Hippocampal formation (tissue), 2 donors: ENCODE measurements at regions not wholly inside any gene's neighbourhood (a gene's known extent, or its start where the extent isn't known, plus 50 kb on each side); places are given as distances from the start of the nearest gene placed in this dataset.

Source experiments
- DNase-seq, 2 donors: peaks; one replicate each; lab custom pipeline; 2025; lab: John Stamatoyannopoulos, UW

DNA sequence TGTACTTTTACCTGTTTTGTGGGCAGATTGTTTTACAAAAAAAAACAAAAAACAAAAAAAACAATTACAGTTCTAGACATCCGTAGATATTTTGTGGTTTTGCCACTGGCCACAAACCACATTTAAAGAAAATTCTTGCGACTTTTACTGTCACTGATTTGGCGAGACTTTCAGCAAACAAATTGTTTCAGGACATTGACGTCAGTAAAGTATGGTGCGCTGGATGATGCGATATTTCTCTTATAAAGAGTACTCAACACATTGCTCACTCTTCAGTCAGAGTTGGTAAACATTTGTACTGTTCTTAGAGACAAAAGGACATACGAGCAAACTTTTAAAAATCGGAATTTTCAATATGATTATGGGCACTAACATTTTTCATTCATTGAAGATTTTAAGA lies 229.8 kb downstream of the HAO1 start:
- DNase-seq: no peak

DNA sequence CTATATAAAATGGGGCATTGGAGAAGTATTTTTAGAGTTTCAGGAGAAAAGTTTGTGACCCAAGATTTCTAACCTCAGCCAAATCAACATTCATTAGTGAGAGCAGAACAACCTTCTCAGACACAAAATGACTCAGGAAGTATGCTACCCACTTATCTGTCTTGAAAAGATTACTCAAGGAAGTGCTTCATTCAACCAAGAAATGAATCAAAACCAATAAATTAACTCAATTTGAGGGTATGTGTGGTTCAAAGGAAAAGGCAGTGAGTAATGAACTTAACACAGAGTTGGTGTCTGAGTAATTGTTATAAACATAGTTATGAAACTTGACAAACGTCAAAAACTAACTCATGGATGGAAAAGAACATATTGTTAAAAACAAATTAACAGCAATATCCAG lies 227.6 kb downstream of the HAO1 start:
- DNase-seq: no peak

DNA sequence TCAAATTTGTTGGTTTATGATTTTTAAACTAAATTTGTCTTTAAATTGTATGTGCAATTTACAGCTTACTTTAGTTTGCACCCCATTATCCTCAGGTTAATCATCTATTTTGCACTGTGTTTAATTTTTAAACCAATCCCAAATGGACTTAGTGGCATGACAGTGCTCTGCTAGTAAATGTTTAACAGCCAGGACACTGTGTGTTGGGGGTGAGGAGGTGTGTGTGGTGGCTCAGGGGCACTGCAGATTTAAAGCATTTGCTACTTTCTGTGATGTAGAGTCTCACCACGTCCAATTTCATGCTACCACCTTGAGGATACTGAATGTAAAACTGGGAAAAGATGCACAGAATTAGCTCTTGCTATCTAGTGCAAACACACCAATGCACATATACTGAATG lies 225.7 kb downstream of the HAO1 start:
- no peak for DNase-seq

DNA sequence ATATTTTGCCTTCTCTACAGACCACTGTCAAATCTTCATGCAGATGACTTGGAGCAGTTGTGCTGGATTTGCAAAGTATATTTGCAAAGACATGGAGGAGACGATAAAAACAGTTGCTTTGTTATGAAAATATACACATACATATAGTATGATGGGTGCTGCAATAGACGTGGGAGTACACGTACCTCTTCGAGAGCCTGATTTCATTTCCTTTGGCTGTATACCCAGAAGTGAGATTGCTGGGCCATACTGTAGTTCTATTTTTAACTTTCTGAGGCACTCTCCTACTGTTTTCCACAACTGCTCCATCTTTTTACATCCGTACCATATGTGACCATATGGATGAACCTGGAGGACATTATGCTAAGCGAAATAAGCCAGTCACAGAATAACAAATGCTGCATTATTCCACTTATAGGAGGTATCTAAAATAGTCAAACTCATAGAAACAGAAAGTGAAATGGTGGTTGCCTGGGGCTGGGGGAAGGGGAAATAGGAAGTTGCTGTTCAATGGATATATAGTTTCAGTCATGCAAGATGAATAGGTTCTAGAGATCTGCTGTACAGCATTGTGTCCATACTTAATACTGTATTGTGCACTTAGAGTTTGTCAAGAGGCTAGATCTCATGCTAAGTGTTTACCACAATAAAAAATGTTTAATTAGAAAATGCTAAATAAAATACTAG lies 223.8 kb downstream of the HAO1 start:
- no peak for DNase-seq

DNA sequence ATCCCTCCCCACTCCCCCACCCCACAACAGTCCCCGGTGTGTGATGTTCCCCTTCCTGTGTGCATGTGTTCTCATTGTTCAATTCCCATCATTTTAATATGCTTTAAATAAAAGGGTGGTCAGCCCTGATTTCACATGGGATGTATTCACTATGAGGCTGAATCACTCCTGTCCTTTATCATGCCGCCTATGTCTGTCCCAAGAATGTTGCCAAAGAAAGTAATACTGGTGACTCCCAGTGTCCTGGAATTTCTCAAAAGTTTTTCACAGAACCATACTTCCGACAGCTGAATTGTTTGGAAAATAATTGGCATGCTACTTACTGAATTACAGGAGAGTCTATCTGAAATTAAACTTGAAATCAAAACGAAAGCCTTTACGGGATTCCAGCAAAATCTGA lies 217.7 kb downstream of the HAO1 start:
- DNase-seq: no peak

DNA sequence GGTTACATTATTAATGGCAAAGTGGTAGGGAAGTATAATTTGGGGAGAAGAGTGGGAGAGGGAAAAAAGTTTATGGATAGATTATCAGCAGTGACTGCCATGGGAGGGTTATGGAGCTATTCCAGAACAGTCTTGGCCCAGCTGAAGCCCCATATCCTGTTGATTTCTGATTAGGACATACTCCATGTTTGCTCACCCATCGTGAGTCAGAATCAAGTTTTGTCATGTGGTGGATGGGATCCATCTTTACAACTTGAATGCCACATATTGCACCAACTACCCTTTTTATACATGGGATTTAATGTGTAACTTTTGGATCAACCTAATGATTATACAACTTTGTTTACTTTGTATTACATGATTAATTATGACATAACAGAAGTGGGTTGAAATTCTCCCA lies 217.0 kb downstream of the HAO1 start:
- no peak for DNase-seq

DNA sequence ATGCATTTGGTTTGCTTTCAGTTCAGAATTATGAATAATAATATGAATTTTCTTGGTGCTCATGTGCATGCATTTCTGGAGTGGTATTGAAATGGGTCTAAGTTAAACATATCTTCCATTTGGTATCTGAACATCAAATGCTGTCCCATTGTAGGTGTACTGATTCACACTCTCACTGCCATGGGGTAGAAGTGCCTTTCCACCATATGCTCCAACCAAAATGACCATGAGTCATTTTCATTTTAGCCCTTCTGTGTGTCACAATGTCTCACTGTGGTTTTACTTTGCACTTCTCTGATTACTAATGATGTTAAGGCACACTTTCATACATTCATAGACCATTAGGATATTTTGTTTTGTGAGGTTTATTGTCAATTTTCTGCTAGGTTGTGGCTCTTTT lies 211.9 kb downstream of the HAO1 start:
- DNase-seq: no peak

DNA sequence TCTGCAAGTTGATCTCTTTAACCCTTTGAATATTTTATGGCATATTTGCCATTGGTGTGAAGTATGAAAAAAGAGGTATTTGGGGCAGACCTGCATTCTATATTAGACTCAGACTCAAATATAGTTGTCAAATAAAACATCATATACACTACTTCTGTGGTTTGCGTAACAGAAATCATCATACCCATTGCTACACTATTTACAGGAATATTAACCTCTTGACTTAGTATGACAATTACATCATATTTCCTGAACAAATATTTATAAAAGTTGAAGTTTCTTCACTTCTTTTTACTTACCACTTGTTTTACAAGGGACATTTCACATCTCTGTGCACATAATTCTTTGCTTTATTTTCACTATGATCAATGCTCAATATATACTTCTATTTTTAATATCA lies 206.0 kb downstream of the HAO1 start:
- DNase-seq: no peak

DNA sequence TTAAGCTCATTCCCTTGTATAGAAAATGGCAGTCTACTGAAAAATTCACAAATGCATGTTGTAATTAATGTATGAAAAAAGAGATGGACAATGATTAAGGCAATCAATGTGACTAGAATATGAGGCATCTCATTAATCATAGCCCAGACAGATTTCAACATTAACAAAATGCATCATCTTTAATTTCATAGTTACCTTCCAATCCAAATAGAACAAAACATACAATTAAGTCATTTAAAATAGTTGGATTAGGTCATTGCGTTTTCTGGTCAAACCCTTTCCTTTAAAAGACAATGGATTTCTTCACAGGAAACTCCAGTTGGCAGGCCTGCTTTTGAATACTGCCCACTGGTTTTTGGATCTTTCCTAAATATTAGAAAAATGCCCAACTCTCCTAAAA lies 203.9 kb downstream of the HAO1 start:
- no peak for DNase-seq

DNA sequence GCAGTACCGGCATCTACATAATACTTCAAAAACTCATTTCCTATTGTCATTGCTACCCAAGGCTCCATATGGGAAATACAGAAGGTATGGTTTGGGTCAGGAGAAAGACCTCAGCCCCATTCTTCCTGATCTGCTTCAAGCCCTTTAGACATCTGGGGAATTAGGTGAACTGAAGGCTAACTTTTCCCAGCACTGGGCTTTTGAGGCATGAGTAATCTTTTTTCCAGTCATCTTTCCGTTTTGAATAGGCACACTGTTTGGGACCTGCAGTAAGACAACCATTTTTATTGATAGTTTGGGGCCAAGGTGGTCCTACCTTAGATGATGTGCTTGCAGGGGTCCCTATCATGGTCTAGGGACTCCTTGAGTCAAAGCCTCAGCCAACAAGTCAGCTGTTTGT lies 198.4 kb downstream of the HAO1 start:
- DNase-seq: no peak

DNA sequence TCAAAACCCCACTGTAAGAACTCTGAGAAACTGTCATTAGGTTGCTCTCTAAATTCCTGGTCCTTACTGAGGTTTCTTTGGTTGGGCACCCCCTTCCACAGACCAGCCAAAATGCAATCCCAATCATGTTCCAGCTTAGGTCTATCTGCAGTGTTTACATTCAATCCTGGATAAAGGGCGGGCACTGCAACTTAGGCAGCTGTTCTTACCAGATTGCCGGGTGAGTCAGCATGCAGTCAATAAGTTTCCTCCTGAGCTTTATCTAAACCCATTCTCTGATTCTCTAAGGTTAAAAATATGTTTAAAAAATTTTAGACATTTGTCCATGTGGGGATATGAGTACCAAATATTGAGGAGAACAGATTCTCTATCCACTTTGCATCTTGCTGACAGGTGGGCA lies 197.8 kb downstream of the HAO1 start:
- DNase-seq: no peak

DNA sequence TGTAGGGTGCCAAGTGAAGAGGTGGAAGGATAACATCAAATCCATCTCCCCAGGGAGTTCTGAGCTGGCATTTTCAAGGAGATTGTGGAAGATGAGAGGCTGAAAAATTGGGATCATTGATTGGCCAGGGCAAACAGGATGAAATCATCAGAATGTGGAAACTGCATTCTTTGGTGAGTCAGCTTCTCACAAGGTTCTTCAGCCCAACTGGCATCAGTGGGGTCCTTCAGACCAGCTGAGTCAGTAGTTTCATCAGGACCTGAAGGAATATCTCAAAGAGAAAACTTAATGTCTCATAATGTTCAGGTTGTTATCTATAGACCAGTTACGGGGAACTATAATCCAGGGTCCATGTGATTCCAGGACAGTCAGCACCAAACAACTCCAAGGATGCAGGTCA lies 195.8 kb downstream of the HAO1 start:
- DNase-seq: no peak

DNA sequence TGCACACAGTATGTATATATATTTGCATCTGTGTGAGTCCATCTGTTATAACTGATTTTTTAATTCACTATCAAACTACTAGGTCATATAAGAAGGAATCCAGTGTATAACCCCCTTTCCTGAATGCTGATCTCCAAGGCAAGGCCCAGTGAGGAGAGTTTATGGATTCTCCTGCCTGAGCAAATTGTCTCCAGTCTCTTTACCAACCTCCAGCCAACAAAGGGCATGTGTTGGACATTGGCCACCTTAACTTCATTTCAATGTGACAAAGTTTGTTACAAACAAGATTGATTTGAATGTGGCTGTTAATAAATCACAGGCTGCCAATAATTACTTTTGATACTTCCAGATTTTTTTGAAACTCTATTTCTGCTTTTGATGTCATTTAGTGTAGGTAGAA lies 191.6 kb downstream of the HAO1 start:
- no peak for DNase-seq

DNA sequence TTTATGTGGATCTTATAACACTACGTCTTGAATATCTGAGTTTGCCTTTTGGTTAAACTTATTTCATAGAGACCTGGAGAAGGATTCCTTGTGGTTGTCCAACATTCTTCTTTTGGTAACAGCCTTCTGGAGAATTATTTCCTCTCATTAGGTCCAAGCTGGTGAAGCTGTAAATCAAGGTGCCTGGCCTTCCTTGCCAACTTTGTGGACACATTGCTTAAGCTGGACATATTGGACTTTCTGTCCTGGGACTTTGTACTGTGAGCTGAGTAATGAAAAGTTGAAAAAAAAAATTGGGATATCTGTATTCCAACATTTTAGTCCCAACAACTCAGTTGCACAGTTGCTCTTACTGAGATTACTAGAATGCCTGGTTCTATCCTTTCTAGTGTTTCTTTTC lies 186.2 kb downstream of the HAO1 start:
- no peak for DNase-seq

DNA sequence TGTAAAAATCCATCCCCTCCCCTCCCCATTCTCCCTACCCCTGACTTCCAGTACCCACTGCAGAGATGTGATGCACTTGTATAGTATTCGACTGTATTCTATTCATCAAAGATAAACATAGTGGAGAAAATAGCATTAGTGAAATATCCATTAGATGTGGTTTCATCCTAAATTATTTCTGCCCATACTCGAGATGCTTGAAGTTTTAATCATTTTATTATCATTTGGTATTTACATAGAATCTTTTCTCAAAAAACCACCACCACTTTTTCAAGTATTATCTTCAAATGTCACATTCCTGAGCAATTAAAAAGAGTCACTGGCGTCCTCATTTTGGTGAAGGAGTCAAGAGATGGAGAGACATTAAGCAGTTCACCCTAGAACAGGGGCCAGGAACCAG lies 181.9 kb downstream of the HAO1 start:
- no peak for DNase-seq

DNA sequence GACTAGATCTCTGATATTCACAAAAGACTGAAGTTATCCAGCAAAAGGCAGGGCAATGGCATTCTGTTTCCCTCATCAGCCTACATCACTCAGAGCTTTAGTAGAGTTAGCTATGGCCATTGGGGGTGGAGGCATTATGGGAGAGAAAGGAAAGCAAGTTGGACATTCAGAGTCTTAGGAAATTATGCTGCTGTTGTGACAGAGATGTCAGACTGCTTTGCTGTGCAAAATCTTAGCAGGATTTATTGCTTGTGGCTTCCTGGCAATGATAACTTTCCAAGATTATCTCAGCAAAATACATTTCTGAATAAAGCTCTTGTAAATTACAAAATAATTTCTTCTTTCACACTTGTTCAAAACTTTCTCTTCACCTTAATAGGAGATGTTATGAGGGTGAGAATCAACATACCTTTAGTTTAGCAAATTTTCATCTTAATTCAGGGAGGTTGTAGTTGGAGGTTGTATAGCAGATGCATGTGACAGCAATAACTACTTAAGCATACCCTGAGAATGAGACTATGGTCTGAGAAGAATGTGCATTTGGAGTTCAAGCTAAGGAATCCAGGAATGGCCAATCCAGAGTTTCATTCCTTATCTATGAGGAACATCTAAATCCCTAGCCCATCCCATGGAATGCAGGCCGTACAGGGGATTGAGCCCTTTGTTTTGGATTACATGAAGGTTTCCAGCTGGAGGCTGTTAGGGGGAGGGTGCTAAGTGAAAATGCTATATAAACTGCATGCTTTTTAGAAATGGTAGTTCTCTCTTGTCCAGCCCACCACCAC lies 179.8 kb downstream of the HAO1 start:
- DNase-seq: no peak

DNA sequence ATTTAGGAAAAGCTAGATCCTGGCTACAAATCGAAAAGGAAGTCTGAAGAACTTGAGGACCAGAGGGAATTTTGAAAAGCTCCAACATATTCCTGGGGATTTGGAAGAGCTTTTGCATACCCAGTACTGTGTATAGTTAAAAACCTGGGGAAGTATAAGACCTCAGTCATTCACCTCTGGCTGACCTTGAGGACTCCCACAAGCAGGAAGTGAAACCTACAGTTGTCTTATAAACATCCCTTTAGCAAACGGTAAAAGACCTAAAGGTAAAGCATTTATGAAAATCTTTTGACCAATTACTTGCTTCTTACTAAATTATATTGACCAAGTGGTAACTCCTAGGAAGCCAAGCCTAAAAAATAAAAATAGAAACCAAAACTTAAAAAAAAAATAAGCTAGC lies 175.0 kb downstream of the HAO1 start:
- no peak for DNase-seq

DNA sequence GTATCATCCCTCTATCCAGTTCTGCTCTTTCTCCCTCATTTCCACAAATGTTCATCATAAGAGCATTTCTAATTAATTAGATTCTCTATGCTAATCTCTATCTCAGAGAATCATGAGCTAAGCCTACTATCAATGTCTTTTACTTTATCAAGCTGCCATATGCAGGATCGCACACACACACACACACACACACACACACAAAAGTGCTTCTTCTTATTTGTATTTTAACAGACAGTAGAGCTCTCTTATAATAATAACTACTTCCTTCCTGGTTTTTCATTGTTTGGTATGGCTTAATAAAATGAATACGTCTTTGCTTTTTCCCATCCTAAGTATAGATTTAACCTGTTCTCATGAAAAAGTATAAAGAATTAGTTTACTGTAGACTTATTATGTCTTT lies 170.2 kb downstream of the HAO1 start:
- DNase-seq: no peak

DNA sequence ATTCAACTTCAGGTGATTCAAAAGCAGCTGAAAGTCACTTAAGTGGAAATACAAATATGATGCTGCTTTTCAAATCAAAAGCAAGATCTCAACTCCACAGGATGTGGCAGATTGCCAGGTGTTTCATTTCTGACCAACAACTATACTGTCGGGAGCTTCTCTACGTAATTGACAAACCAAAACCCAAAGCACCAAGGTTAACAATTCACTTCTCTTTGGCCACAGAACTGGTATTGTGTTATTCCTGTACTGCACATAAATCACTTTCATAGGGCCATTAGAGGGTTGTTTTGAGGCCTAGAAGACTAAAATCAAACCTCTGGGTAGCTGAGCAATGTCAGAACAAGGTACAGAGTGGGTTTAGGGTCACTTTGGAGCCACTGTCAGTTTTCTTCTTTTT lies 169.7 kb downstream of the HAO1 start:
- no peak for DNase-seq

DNA sequence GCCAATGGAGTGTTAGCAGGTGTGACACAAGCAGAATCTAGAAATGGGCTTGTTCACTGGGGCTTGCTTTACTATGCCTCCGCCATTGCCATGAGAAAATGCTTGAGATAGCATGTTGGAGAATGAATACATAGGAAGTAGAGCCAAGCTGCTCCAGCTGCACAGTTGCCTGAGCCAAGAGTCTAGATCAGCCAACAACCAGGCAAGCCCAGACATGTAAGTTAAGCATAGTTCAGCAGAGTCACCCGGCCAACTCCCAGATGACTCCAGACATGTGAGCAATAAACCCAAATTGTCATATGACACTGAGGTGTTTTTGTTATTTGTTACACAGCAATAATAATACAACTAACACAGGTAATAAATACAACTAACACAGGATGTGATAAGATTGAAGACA lies 167.9 kb downstream of the HAO1 start:
- no peak for DNase-seq

DNA sequence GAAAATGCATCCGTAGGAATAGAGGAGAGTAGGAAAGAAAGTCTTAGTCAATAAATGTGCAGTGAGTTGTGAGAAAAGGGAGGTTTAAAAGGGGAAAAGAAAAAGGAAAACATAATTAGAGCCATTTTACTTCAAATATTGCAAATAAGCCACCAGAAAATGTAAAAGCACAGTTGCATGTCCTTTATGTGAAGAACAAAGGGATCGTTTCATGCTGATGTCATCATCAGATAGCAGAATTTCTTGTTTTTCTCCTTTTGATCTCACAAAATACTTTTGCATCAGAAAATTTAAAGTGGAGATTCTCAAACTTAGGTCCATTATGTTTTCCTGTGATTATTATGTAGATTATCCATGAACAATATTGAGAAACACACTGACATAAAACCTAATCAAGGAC lies 166.7 kb downstream of the HAO1 start:
- no peak for DNase-seq

DNA sequence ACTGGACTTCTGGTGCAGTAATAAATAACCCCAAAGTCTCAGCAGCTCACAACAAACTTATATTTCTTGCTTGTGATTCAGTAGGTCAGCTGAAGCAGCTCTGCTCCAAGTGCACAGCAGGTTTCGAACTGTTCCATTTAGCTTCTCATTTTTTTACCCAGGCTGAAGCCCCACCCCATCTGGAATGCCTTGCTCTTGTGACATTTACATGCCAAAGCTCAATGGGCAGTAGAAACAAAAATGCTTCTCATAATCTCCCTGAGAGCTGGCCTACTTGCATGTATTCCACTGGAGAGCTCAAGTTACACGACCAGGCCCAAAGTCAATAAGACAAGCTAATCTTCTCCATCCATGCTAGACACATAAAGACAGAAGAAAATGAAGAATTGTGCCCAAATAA lies 165.2 kb downstream of the HAO1 start:
- DNase-seq: no peak

DNA sequence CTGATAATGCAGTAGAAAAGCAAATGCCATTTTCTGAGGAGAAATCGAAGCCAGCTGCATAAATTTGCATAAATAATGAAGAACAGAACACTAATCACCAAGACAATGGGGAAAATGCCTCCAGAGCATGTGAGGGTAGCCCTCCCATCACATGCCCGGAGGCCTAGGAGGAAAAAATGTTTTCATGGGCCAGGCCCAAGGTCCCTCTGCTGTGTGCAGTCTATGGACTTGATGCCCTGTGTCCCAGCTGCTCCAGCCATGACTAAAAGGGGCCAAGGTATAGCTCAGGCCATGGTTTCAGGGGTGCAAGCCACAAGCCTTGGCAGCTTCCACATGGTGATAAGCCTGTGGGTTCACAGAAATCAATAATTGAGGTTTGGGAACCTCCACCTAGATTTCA lies 164.1 kb downstream of the HAO1 start:
- no peak for DNase-seq

DNA sequence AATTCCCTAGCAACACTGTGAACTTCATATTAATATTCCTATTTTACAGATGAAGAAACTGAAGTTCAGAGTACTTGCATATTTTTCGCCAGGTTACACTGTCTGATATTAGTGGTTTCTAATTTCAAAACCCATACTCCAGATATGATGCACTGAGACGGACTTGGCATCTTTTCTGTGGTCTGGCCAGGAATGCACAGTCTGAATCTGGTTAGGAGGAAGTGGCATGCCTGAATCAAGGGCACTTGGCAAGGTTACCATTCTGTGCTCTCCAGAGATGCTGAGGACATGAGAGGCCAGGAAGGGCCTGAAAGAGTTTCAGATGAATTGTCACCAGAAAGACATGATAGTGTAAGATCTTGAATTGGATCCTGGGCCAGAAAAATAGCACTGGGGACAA lies 150.1 kb downstream of the HAO1 start:
- DNase-seq: no peak
